Mucosa of descending colon (tissue), 3 donors: ENCODE measurements at regions not wholly inside any gene's neighbourhood (a gene's known extent, or its start where the extent isn't known, plus 50 kb on each side); places are given as distances from the start of the nearest gene placed in this dataset.

ENCODE experiments used
- ATAC-seq: fragments of 200-7000 bp; cut with Tn5 transposase; one replicate; pipeline ENCODE4 v1.9.1; 2020; ENCODE audit warnings: mild to moderate bottlenecking, moderate library complexity
- DNase-seq, 3 donors: peaks; one replicate each; pipeline ENCODE4 v3.0.0-alpha.2; 2020
- H3K36me3 ChIP-seq: fragments of 200-600 bp; one replicate; pipeline ENCODE4 v1.8.0; 2021; ENCODE audit warnings: low read depth, mild to moderate bottlenecking
- H3K4me1 ChIP-seq: fragments of 200-600 bp; one replicate; pipeline ENCODE4 v1.8.0; 2021; ENCODE audit warnings: low read depth, mild to moderate bottlenecking
- H3K4me3 ChIP-seq: fragments of 200-600 bp; one replicate; pipeline ENCODE4 v1.8.0; 2021; ENCODE audit warnings: mild to moderate bottlenecking
- H3K9me3 ChIP-seq: fragments of 200-600 bp; one replicate; pipeline ENCODE4 v1.8.0; 2021; ENCODE audit warnings: mild to moderate bottlenecking
- CTCF ChIP-seq: fragments of 200-600 bp; IDR thresholded peaks from one replicate; pipeline ENCODE4 v1.8.0; 2022; ENCODE audit warnings: antibody characterized with exemption, mild to moderate bottlenecking
- intact Hi-C, 2 donors: fragments of 100-400 bp; cut with DNase I in 1 of 2; cut with micrococcal nuclease in 1 of 2; formaldehyde crosslinking; loops; one replicate each; pipeline versions ENCODE4 v1.11.0 to v1.11.1; 2022; cut with DNase I, micrococcal nuclease
- donor health status: DM: no; HTN: no; CAD: no; lungs with moderate emphysema.
- donor health status: DM: no; HTN: no; CAD: no.
- donor health status: DM: no; HTN: yes; CAD: no.

GRCh38 chr20:52616629-52617028, 355.5 kb upstream of the TSHZ2 start:
- intact Hi-C loops = no loop called here
- H3K4me1 ChIP-seq = no peaks in the 10 kb centered on the region
- DNase-seq (no peak), ATAC-seq (no peak)
- no peaks in the 10 kb centered on the region for H3K9me3 ChIP-seq
- TF ChIP-seq CTCF = no peak
- H3K4me3 ChIP-seq = no peak overlapping the region
- H3K36me3 ChIP-seq = no peaks in the 10 kb centered on the region

GRCh38 chr20:52614051-52614863, 357.9 kb upstream of the TSHZ2 start:
- no peak for DNase-seq
- no peak overlapping the region for H3K4me3 ChIP-seq
- no peak for ATAC-seq
- no peak for TF ChIP-seq CTCF
- H3K4me1 ChIP-seq = no peaks in the 10 kb centered on the region
- intact Hi-C loops = no loop called here
- H3K36me3 ChIP-seq = no peaks in the 10 kb centered on the region
- H3K9me3 ChIP-seq = no peaks in the 10 kb centered on the region

GRCh38 chr20:52612046-52612632, 360.0 kb upstream of the TSHZ2 start:
- ATAC-seq = no peak
- Histone ChIP-seq H3K9me3 (no peaks in the 10 kb centered on the region), H3K4me1 (no peaks in the 10 kb centered on the region), H3K36me3 (no peaks in the 10 kb centered on the region), H3K4me3 (no peak overlapping the region)
- DNase-seq = no peak
- intact Hi-C loops = no loop called here
- TF ChIP-seq CTCF = no peak

GRCh38 chr20:52610749-52611148, 361.4 kb upstream of the TSHZ2 start:
- H3K36me3 ChIP-seq = no peaks in the 10 kb centered on the region
- H3K9me3 ChIP-seq = no peaks in the 10 kb centered on the region
- no peak for ATAC-seq
- no peak for TF ChIP-seq CTCF
- intact Hi-C loops = no loop called here
- H3K4me3 ChIP-seq = no peak overlapping the region
- H3K4me1 ChIP-seq = no peaks in the 10 kb centered on the region
- DNase-seq = no peak

- no peak for TF ChIP-seq CTCF
- DNase-seq = no peak
- no peak for ATAC-seq
- H3K9me3 ChIP-seq = no peaks in the 10 kb centered on the region
- no peaks in the 10 kb centered on the region for H3K4me1 ChIP-seq
- H3K4me3 ChIP-seq = no peak overlapping the region
- H3K36me3 ChIP-seq = no peaks in the 10 kb centered on the region
- intact Hi-C loops = no loop called here
Observed at GRCh38 chr20:52601295-52601971, 370.7 kb upstream of the TSHZ2 start.
